BJ (cell line): ENCODE measurements at regions not wholly inside any gene's neighbourhood (a gene's known extent, or its start where the extent isn't known, plus 50 kb on each side); places are given as distances from the start of the nearest gene placed in this dataset.

ENCODE experiments used
- CTCF ChIA-PET: fragments of 350-600 bp; formaldehyde crosslinking; extraction: SDS; loops from one replicate; lab custom pipeline; 2021; ENCODE audit warnings: antibody characterized with exemption, inconsistent platforms; lab: Yijun Ruan, JAX
- POLR2A ChIA-PET: fragments of 300-600 bp; sonication (Branson Sonifier 250); formaldehyde crosslinking; extraction: SDS; loops from one replicate; lab custom pipeline; 2021; ENCODE audit warnings: antibody characterized with exemption; lab: Charles Lee
- DNase-seq: peaks from one replicate; pipeline ENCODE4 v3.0.0-alpha.2; 2011; ENCODE audit warnings: low read depth
- H3K27me3 ChIP-seq: 2 replicates; pipeline ENCODE4 v1.6.0; 2011; ENCODE audit warnings: low read length; ENCODE audit not compliant: control insufficient read depth, insufficient read depth
- H3K36me3 ChIP-seq: 2 replicates; pipeline ENCODE4 v1.5.1; 2011; ENCODE audit warnings: low read length; ENCODE audit not compliant: control insufficient read depth, insufficient read depth
- H3K4me3 ChIP-seq: 2 replicates; pipeline ENCODE4 v1.5.1; 2011; ENCODE audit warnings: low read depth, mild to moderate bottlenecking, control low read depth, low read length
- CTCF ChIP-seq: IDR thresholded peaks from 2 replicates; pipeline ENCODE4 v1.5.1; 2011; ENCODE audit warnings: low read depth, mild to moderate bottlenecking, control low read depth, inconsistent platforms, low read length, moderate library complexity; ENCODE audit not compliant: insufficient read depth

GRCh38 chr18:27794181-27794926 lies 382.6 kb downstream of the CDH2 start:
- TF ChIP-seq CTCF, result no peak
- Histone ChIP-seq H3K4me3 (no peak overlapping the region), H3K36me3 (no peaks in the 10 kb centered on the region), H3K27me3 (0 out of 2 replicates have a peak, but pooled peaks cover 2% of the 10 kb centered on the region)
- ChIA-PET CTCF (no interaction called here), POLR2A (no interaction called here)
- DNase-seq, result no peak

- no peak for DNase-seq
- ChIA-PET CTCF (no interaction called here), POLR2A (no interaction called here)
- TF ChIP-seq CTCF, result no peak
- Histone ChIP-seq H3K36me3 (no peaks in the 10 kb centered on the region), H3K4me3 (no peak overlapping the region), H3K27me3 (0 out of 2 replicates have a peak, but pooled peaks cover 2% of the 10 kb centered on the region)
Measured at GRCh38 chr18:27793013-27793785, 383.7 kb downstream of the CDH2 start.

GRCh38 chr18:27789406-27789805 lies 387.5 kb downstream of the CDH2 start:
- TF ChIP-seq CTCF, result no peak
- DNase-seq, result no peak
- H3K27me3 ChIP-seq, result peaks cover 6% of the 10 kb centered on the region
- ChIA-PET CTCF (interaction anchor here (1.3 to 2.1 kb wide), 2 partner anchors 9 to 10 kb away, joined by 3 to 6 read pairs; no protein-coding TSS in a partner anchor), POLR2A (no interaction called here)
- no peaks in the 10 kb centered on the region for H3K36me3 ChIP-seq
- H3K4me3 ChIP-seq, result no peak overlapping the region

- no peak for DNase-seq
- ChIA-PET POLR2A (no interaction called here), CTCF (interaction anchor here (1.2 to 1.4 kb wide), 2 partner anchors 9 to 182 kb away, joined by 3 to 5 read pairs; no protein-coding TSS in a partner anchor)
- TF ChIP-seq CTCF, result no peak
- no peaks in the 10 kb centered on the region for H3K36me3 ChIP-seq
- H3K27me3 ChIP-seq, result peaks cover 5% of the 10 kb centered on the region
- no peak overlapping the region for H3K4me3 ChIP-seq
Measured at GRCh38 chr18:27787547-27787946, 389.4 kb downstream of the CDH2 start.

- POLR2A ChIA-PET, result no interaction called here
- CTCF ChIA-PET, result no interaction called here
- H3K27me3 ChIP-seq, result peaks cover 6% of the 10 kb centered on the region
- H3K4me3 ChIP-seq, result no peak overlapping the region
- no peaks in the 10 kb centered on the region for H3K36me3 ChIP-seq
- no peak for TF ChIP-seq CTCF
- no peak for DNase-seq
Measured at GRCh38 chr18:27785815-27786471, 391.0 kb downstream of the CDH2 start.
